ENCODE measurements at regions not wholly inside any gene's neighbourhood (a gene's known extent, or its start where the extent isn't known, plus 50 kb on each side); places are given as distances from the start of the nearest gene placed in this dataset.
"Not testable (repeated sequence)": the region's sequence is repeated elsewhere in the genome, so short reads cannot be mapped to it uniquely, and the experiment has no call there.

- no peak for DNase-seq (ENCODE audit: low spot score)
- in situ Hi-C loops (cut with MboI; ENCODE audit: low sequenced_read_pairs, unreplicated experiment) = no loop called here
- TF ChIP-seq CTCF (IDR thresholded peaks at IDR 0.05; ENCODE audit: borderline replicate concordance, control extremely low read depth, extremely low read depth, insufficient read depth, missing control alignments) = no peak
These were observed 544.6 kb upstream of the RAG2 start for GRCh38 chr11:37142591-37142990.

- in situ Hi-C loops (cut with MboI; ENCODE audit: low sequenced_read_pairs, unreplicated experiment) = no loop called here
- no peak for DNase-seq (ENCODE audit: low spot score)
- TF ChIP-seq CTCF (IDR thresholded peaks at IDR 0.05; ENCODE audit: borderline replicate concordance, control extremely low read depth, extremely low read depth, insufficient read depth, missing control alignments) = no peak
These were observed 543.7 kb upstream of the RAG2 start for GRCh38 chr11:37141707-37142106.

GRCh38 chr11:37135606-37136005 is 537.6 kb upstream of the RAG2 start:
- DNase-seq (ENCODE audit: low spot score); in situ Hi-C loops (cut with MboI; ENCODE audit: low sequenced_read_pairs, unreplicated experiment): not testable (repeated sequence)

- no peak for DNase-seq (ENCODE audit: low spot score)
- no peak for TF ChIP-seq CTCF (IDR thresholded peaks at IDR 0.05; ENCODE audit: borderline replicate concordance, control extremely low read depth, extremely low read depth, insufficient read depth, missing control alignments)
- in situ Hi-C loops (cut with MboI; ENCODE audit: low sequenced_read_pairs, unreplicated experiment) = no loop called here
These were observed 536.6 kb upstream of the RAG2 start for GRCh38 chr11:37134637-37135036.

GRCh38 chr11:37124384-37124783 is 526.3 kb upstream of the RAG2 start:
- no peak for TF ChIP-seq CTCF (IDR thresholded peaks at IDR 0.05; ENCODE audit: borderline replicate concordance, control extremely low read depth, extremely low read depth, insufficient read depth, missing control alignments)
- DNase-seq (ENCODE audit: low spot score) = no peak
- in situ Hi-C loops (cut with MboI; ENCODE audit: low sequenced_read_pairs, unreplicated experiment) = loop anchor here (10.0 kb wide), 1 partner anchor 50 kb away; no protein-coding TSS in a partner anchor

GRCh38 chr11:37115963-37116362 is 517.9 kb upstream of the RAG2 start:
- DNase-seq (ENCODE audit: low spot score) = no peak
- in situ Hi-C loops (cut with MboI; ENCODE audit: low sequenced_read_pairs, unreplicated experiment) = no loop called here

GRCh38 chr11:37110385-37110784 is 512.3 kb upstream of the RAG2 start:
- TF ChIP-seq CTCF (IDR thresholded peaks at IDR 0.05; ENCODE audit: borderline replicate concordance, control extremely low read depth, extremely low read depth, insufficient read depth, missing control alignments) = no peak
- in situ Hi-C loops (cut with MboI; ENCODE audit: low sequenced_read_pairs, unreplicated experiment) = no loop called here
- no peak for DNase-seq (ENCODE audit: low spot score)

More at GRCh38 chr11:37115963-37116362, 517.9 kb upstream of the RAG2 start:
- TF ChIP-seq CTCF (IDR thresholded peaks at IDR 0.05; ENCODE audit: borderline replicate concordance, control extremely low read depth, extremely low read depth, insufficient read depth, missing control alignments) = no peak

All from GM13976 (cell line).